ENCODE measurements at regions not wholly inside any gene's neighbourhood (a gene's known extent, or its start where the extent isn't known, plus 50 kb on each side); places are given as distances from the start of the nearest gene placed in this dataset.

- POLR2A ChIA-PET, result no interaction called here
- no peak overlapping the region for H2AFZ ChIP-seq (ENCODE audit: low read depth, low read length, poor library complexity, severe bottlenecking)
- peaks cover 10 to 13% of the 10 kb centered on the region in 2 experiments; a peak in 3 of 4 replicates for H3K4me1 ChIP-seq (ENCODE audit: control insufficient read depth in 1 of 2, insufficient read depth in 2 of 2, low read length in 2 of 2)
- H3K9ac ChIP-seq (ENCODE audit: low read length), result no peak overlapping the region
- intact Hi-C loops (cut with micrococcal nuclease), result no loop called here
- H3K27ac ChIP-seq (ENCODE audit: low read depth, low read length), result no peak overlapping the region
- H3K79me2 ChIP-seq (ENCODE audit: insufficient read depth, low read length), result no peaks in the 10 kb centered on the region
- no TSS peak for BruUV-seq (replicated peaks)
- no peak for ATAC-seq
- H3K4me3 ChIP-seq (replicated peaks in 1 of 2; ENCODE audit: low read depth in 1 of 2, low read length in 2 of 2), result no peak overlapping the region
- no peaks in the 10 kb centered on the region for H3K36me3 ChIP-seq (ENCODE audit: control insufficient read depth in 1 of 2, insufficient read depth in 2 of 2, low read length in 2 of 2)
- no peaks in the 10 kb centered on the region for H4K20me1 ChIP-seq (ENCODE audit: insufficient read depth)
- CTCF ChIA-PET, result no interaction called here
- TF ChIP-seq SP1 (IDR thresholded peaks at IDR 0.05; ENCODE audit: low read depth) (no peak), EZH2 (IDR thresholded peaks at IDR 0.05) (no peak)
- no peak for DNase-seq (ENCODE audit: low read depth, low spot score)
- RAD21 ChIA-PET (ENCODE audit: low non-redundant PET in 1 of 2, low total read pairs in 2 of 2, uncharacterized antibody in 2 of 2, unreplicated experiment in 2 of 2), result no interaction called here
- H3K4me2 ChIP-seq (ENCODE audit: low read length), result no peak overlapping the region
- H3K27me3 ChIP-seq (ENCODE audit: insufficient read depth, low read length), result no peaks in the 10 kb centered on the region
- no peaks in the 10 kb centered on the region for H3K9me2 ChIP-seq (ENCODE audit: insufficient read depth)
- H3K9me3 ChIP-seq (ENCODE audit: control insufficient read depth in 1 of 2, insufficient read depth in 1 of 2, low read depth in 1 of 2, low read length in 2 of 2), result no peaks in the 10 kb centered on the region
These were observed 302.5 kb downstream of the EMP1 start for GRCh38 chr12:13499008-13499407.

GRCh38 chr12:13496111-13496510 lies 299.6 kb downstream of the EMP1 start:
- Histone ChIP-seq H3K9me3 (ENCODE audit: control insufficient read depth in 1 of 2, insufficient read depth in 1 of 2, low read depth in 1 of 2, low read length in 2 of 2) (no peaks in the 10 kb centered on the region), H3K9me2 (ENCODE audit: insufficient read depth) (no peaks in the 10 kb centered on the region), H3K27ac (ENCODE audit: low read depth, low read length) (no peak overlapping the region), H3K4me1 (ENCODE audit: control insufficient read depth in 1 of 2, insufficient read depth in 2 of 2, low read length in 2 of 2) (no peaks in the 10 kb centered on the region), H3K36me3 (ENCODE audit: control insufficient read depth in 1 of 2, insufficient read depth in 2 of 2, low read length in 2 of 2) (no peaks in the 10 kb centered on the region), H3K4me2 (ENCODE audit: low read length) (no peak overlapping the region), H2AFZ (ENCODE audit: low read depth, low read length, poor library complexity, severe bottlenecking) (no peak overlapping the region), H3K4me3 (replicated peaks in 1 of 2; ENCODE audit: low read depth in 1 of 2, low read length in 2 of 2) (no peak overlapping the region), H3K79me2 (ENCODE audit: insufficient read depth, low read length) (no peaks in the 10 kb centered on the region), H4K20me1 (ENCODE audit: insufficient read depth) (no peaks in the 10 kb centered on the region), H3K27me3 (ENCODE audit: insufficient read depth, low read length) (no peaks in the 10 kb centered on the region), H3K9ac (ENCODE audit: low read length) (no peak overlapping the region)
- RAD21 ChIA-PET (ENCODE audit: low non-redundant PET in 1 of 2, low total read pairs in 2 of 2, uncharacterized antibody in 2 of 2, unreplicated experiment in 2 of 2), result no interaction called here
- ATAC-seq (no peak), DNase-seq (ENCODE audit: low read depth, low spot score) (no peak)
- POLR2A ChIA-PET, result no interaction called here
- CTCF ChIA-PET, result no interaction called here
- intact Hi-C loops (cut with micrococcal nuclease), result no loop called here
- TF ChIP-seq POLR2A (IDR thresholded peaks at IDR 0.05; ENCODE audit: borderline replicate concordance, extremely low read depth, insufficient read depth, insufficient read length) (no peak), CEBPB (IDR thresholded peaks at IDR 0.05; ENCODE audit: low read depth) (no peak), YY1 (IDR thresholded peaks at IDR 0.05; ENCODE audit: extremely low read depth, insufficient replicate concordance, low read depth, low read length) (no peak), POLR2AphosphoS5 (IDR thresholded peaks at IDR 0.05; ENCODE audit: low read depth, low read length) (no peak), ZFX (IDR thresholded peaks at IDR 0.05) (no peak), TCF7L2 (IDR thresholded peaks at IDR 0.05; ENCODE audit: borderline replicate concordance, extremely low read depth, insufficient read depth, insufficient read length) (no peak), SIN3A (IDR thresholded peaks at IDR 0.05; ENCODE audit: low read depth) (no peak), CTCF (IDR thresholded peaks at IDR 0.05 in 2 of 3, conservative IDR thresholded peaks at IDR 0.05 in 1 of 3; ENCODE audit: borderline replicate concordance in 1 of 3, insufficient read depth in 1 of 3, low read depth in 2 of 3, low read length in 2 of 3) (no peak), ELF1 (IDR thresholded peaks at IDR 0.05; ENCODE audit: borderline replicate concordance, low read depth) (no peak), ATF3 (IDR thresholded peaks at IDR 0.05) (no peak), SP1 (IDR thresholded peaks at IDR 0.05; ENCODE audit: low read depth) (no peak), EZH2phosphoT487 (IDR thresholded peaks at IDR 0.05; ENCODE audit: borderline replicate concordance) (no peak), EGR1 (IDR thresholded peaks at IDR 0.05; ENCODE audit: low read depth) (no peak), RAD21 (IDR thresholded peaks at IDR 0.05; ENCODE audit: low read depth) (no peak), EZH2 (IDR thresholded peaks at IDR 0.05) (no peak), MAX (IDR thresholded peaks at IDR 0.05) (no peak)
- BruUV-seq (replicated peaks), result no TSS peak

All from HCT116 (cell line).